A549 (cell line): ENCODE measurements at regions not wholly inside any gene's neighbourhood (a gene's known extent, or its start where the extent isn't known, plus 50 kb on each side); places are given as distances from the start of the nearest gene placed in this dataset.

Experiments used
- ATAC-seq, 2 experiments: fragments of 200-7000 bp in 1 of 2; fragments of >200 bp in 1 of 2; cut with Nextera tagmentation in 1 of 2; cut with Tn5 transposase in 1 of 2; 3 replicates each; pipeline versions ENCODE4 v1.8.0 to v1.9.1; 2018 to 2020; ENCODE audit warnings: mild to moderate bottlenecking in 1 of 2, moderate library complexity in 1 of 2
- CTCF ChIA-PET: fragments of 300-600 bp; sonication (Branson Sonifier 250); formaldehyde crosslinking; extraction: SDS; loops from one replicate; lab custom pipeline; 2021; ENCODE audit warnings: antibody characterized with exemption, inconsistent platforms; lab: Yijun Ruan, JAX
- POLR2A ChIA-PET: fragments of 350-600 bp; formaldehyde crosslinking; extraction: SDS; loops from one replicate; lab custom pipeline; 2021; ENCODE audit warnings: antibody characterized with exemption, inconsistent platforms; lab: Yijun Ruan, JAX
- DNase-seq, 2 experiments: peaks; one replicate each; pipeline versions ENCODE4 v3.0.0 to v3.0.0-alpha.2; 2011 to 2016; ENCODE audit warnings: low read depth in 1 of 2, low spot score in 1 of 2
- FAIRE-seq: peaks from 2 replicates; lab custom pipeline; 2011; peaks lifted over from hg19 to GRCh38; lab: Jason Lieb, UNC
- H3K27ac ChIP-seq, 2 experiments: fragments of >200 bp; sonication (Bioruptor Twin); formaldehyde crosslinking; 3 replicates each; pipeline ENCODE4 v1.5.1; 2016 to 2017
- H3K4me1 ChIP-seq: fragments of >200 bp; sonication (Bioruptor Twin); formaldehyde crosslinking; 3 replicates; pipeline ENCODE4 v1.6.1; 2016
- H3K4me2 ChIP-seq: fragments of >200 bp; sonication (Bioruptor Twin); formaldehyde crosslinking; 3 replicates; pipeline ENCODE4 v1.6.1; 2016
- H3K4me3 ChIP-seq: fragments of >200 bp; sonication (Bioruptor Twin); formaldehyde crosslinking; 3 replicates; pipeline ENCODE4 v1.5.1; 2016
- H3K9me3 ChIP-seq: fragments of >200 bp; sonication (Bioruptor Twin); formaldehyde crosslinking; 3 replicates; pipeline ENCODE4 v1.6.1; 2016
- BCL3 ChIP-seq: fragments of >200 bp; sonication (Bioruptor Twin); formaldehyde crosslinking; IDR thresholded peaks from 3 replicates; pipeline ENCODE4 v1.6.1; 2016
- CBX8 ChIP-seq: fragments of 200-600 bp; sonication (generic); IDR thresholded peaks from 2 replicates; pipeline ENCODE4 v1.6.1; 2016
- E2F6 ChIP-seq: IDR thresholded peaks from 2 replicates; pipeline ENCODE4 v1.6.1; 2012; ENCODE audit warnings: low read depth, borderline replicate concordance
- EHF ChIP-seq: fragments of 250-450 bp; sonication (Bioruptor Pico); IDR thresholded peaks from 2 replicates; pipeline ENCODE4 v1.5.0; 2020; ENCODE audit warnings: mild to moderate bottlenecking
- FOSB ChIP-seq: fragments of 250-450 bp; sonication (Bioruptor Pico); IDR thresholded peaks from 2 replicates; pipeline ENCODE4 v1.5.0; 2020; ENCODE audit warnings: mild to moderate bottlenecking, moderate library complexity
- FOSL2 ChIP-seq, 2 experiments: fragments of 450-650 bp in 1 of 2; fragments of >200 bp in 1 of 2; sonication (Bioruptor Twin) in 1 of 2; formaldehyde crosslinking; IDR thresholded peaks; 2 replicates each; pipeline versions ENCODE4 v1.5.0 to v1.6.1; 2016 to 2020; ENCODE audit warnings: mild to moderate bottlenecking in 1 of 2, moderate library complexity in 1 of 2
- HDAC2 ChIP-seq: fragments of 200-600 bp; sonication (generic); IDR thresholded peaks from 2 replicates; pipeline ENCODE4 v1.6.1; 2016
- HMGXB4 ChIP-seq: fragments of 250-450 bp; sonication (Bioruptor Pico); IDR thresholded peaks from 2 replicates; pipeline ENCODE4 v1.5.0; 2021; ENCODE audit warnings: mild to moderate bottlenecking, moderate library complexity, borderline replicate concordance
- HOXB13 ChIP-seq: fragments of 250-450 bp; sonication (Bioruptor Pico); IDR thresholded peaks from 2 replicates; pipeline ENCODE4 v1.5.0; 2020; ENCODE audit warnings: low read depth, mild to moderate bottlenecking, moderate library complexity
- JUN ChIP-seq, 2 experiments: fragments of >200 bp; sonication (Bioruptor Twin); formaldehyde crosslinking; IDR thresholded peaks; 2 replicates in 1 of 2; 3 replicates in 1 of 2; pipeline ENCODE4 v1.6.1; 2016 to 2017
- KDM1A ChIP-seq: fragments of 200-600 bp; sonication (generic); IDR thresholded peaks from 2 replicates; pipeline ENCODE4 v1.6.1; 2016; ENCODE audit warnings: low read depth, mild to moderate bottlenecking
- KDM5A ChIP-seq: fragments of 200-600 bp; sonication (generic); IDR thresholded peaks from 2 replicates; pipeline ENCODE4 v1.6.1; 2016; ENCODE audit warnings: antibody characterized with exemption, mild to moderate bottlenecking
- MAZ ChIP-seq: fragments of 150-350 bp; IDR thresholded peaks from 2 replicates; pipeline ENCODE4 v1.6.1; 2014; ENCODE audit warnings: antibody characterized with exemption, low read depth, low read length, borderline replicate concordance
- NFE2L2 ChIP-seq: fragments of 150-350 bp; conservative IDR thresholded peaks from 2 replicates; pipeline ENCODE4 v1.6.1; 2014; ENCODE audit warnings: low read length
- NPAS2 ChIP-seq: fragments of 250-450 bp; sonication (Bioruptor Pico); IDR thresholded peaks from 2 replicates; pipeline ENCODE4 v1.8.0; 2022; ENCODE audit warnings: mild to moderate bottlenecking, moderate library complexity, borderline replicate concordance
- NR3C1 ChIP-seq: fragments of >200 bp; sonication (Bioruptor Twin); formaldehyde crosslinking; IDR thresholded peaks from 3 replicates; pipeline ENCODE4 v1.6.1; 2017
- POLR2A ChIP-seq: IDR thresholded peaks from 2 replicates; pipeline ENCODE4 v1.6.1; 2012; ENCODE audit warnings: mild to moderate bottlenecking, low read length
- POLR2AphosphoS2 ChIP-seq: conservative IDR thresholded peaks from 2 replicates; pipeline ENCODE4 v1.6.1; 2012; ENCODE audit warnings: low read length, improper control_type of control experiment, inconsistent platforms
- RAD21 ChIP-seq, 2 experiments: fragments of >200 bp in 1 of 2; sonication (Bioruptor Twin) in 1 of 2; formaldehyde crosslinking in 1 of 2; IDR thresholded peaks in 1 of 2; conservative IDR thresholded peaks in 1 of 2; 2 replicates in 1 of 2; 3 replicates in 1 of 2; pipeline ENCODE4 v1.6.1; 2012 to 2018; ENCODE audit warnings: inconsistent platforms in 1 of 2
- SMC3 ChIP-seq: fragments of >200 bp; sonication (Bioruptor Twin); formaldehyde crosslinking; IDR thresholded peaks from 3 replicates; pipeline ENCODE4 v1.6.1; 2018; ENCODE audit warnings: inconsistent platforms
- SREBF2 ChIP-seq: fragments of 450-650 bp; IDR thresholded peaks from 2 replicates; pipeline ENCODE4 v1.6.1; 2014; ENCODE audit warnings: mild to moderate bottlenecking, moderate library complexity
- TFCP2L1 ChIP-seq: fragments of 250-450 bp; sonication (Bioruptor Pico); IDR thresholded peaks from 2 replicates; pipeline ENCODE4 v1.5.0; 2021; ENCODE audit warnings: mild to moderate bottlenecking
- TP53 ChIP-seq: fragments of 250-450 bp; sonication (Bioruptor Pico); IDR thresholded peaks from 2 replicates; pipeline ENCODE4 v1.5.0; 2021; ENCODE audit warnings: mild to moderate bottlenecking, moderate library complexity
- ZC3H11A ChIP-seq: fragments of 450-650 bp; IDR thresholded peaks from 2 replicates; pipeline ENCODE4 v1.6.1; 2014; ENCODE audit warnings: antibody characterized with exemption, mild to moderate bottlenecking
- ZFP36 ChIP-seq: fragments of 450-650 bp; IDR thresholded peaks from 2 replicates; pipeline ENCODE4 v1.6.1; 2014; ENCODE audit warnings: borderline replicate concordance; ENCODE audit not compliant: partially characterized antibody
- ZSCAN20 ChIP-seq: fragments of 250-450 bp; sonication (Bioruptor Pico); IDR thresholded peaks from 2 replicates; pipeline ENCODE4 v1.8.0; 2022; ENCODE audit warnings: mild to moderate bottlenecking, moderate library complexity
- WGBS: methylation state at CpG from one replicate; pipeline ENCODE4 v1.1.6; 2017; ENCODE audit errors: missing lambda C conversion rate; 5-methylcytosine and 5-hydroxymethylcytosine counted together
- TF ChIP-seq, protein P1 (sequence below): fragments of >200 bp; sonication (Bioruptor Twin); formaldehyde crosslinking; IDR thresholded peaks from 2 replicates; pipeline ENCODE4 v1.6.1; 2016
- TF ChIP-seq, protein P2 (sequence below): IDR thresholded peaks from 2 replicates; pipeline ENCODE4 v1.6.1; 2012

DNA sequence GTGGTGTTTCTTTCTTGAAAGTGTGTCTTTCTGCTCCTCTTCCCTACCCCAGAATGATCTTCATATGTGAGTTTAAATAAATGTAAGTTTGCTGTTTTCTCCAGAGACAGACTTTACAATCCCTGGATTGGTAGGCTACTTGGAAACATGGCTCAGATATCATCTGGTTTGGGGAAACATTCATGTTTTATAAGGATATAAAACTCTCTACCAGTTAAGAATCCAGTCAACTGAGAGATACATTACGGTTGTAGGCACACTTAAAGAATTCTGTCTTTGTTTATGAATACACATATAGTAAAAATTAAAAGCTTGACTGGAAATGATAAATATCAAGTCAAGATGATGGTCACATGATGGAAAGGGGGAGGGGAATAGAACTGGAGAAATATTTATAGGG lies 739.3 kb downstream of the SLC4A3 start:
- POLR2A ChIA-PET = no interaction called here
- CTCF ChIA-PET = no interaction called here
- no peak for FAIRE-seq

GRCh38 chr2:220370764-220371163 lies 743.3 kb downstream of the SLC4A3 start:
- Histone ChIP-seq H3K27ac (no peak overlapping the region), H3K4me2 (no peak overlapping the region), H3K9me3 (no peaks in the 10 kb centered on the region), H3K4me1 (no peaks in the 10 kb centered on the region), H3K4me3 (no peak overlapping the region)
- ChIA-PET POLR2A (no interaction called here), CTCF (no interaction called here)
- no peak for DNase-seq
- ATAC-seq = no peak
- no peak for TF ChIP-seq KDM1A
- TF ChIP-seq, protein P1, sequence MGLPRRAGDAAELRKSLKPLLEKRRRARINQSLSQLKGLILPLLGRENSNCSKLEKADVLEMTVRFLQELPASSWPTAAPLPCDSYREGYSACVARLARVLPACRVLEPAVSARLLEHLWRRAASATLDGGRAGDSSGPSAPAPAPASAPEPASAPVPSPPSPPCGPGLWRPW = no peak
- TF ChIP-seq NPAS2 (CRISPR knock-in tag) = no peak
- TF ChIP-seq TP53 (CRISPR knock-in tag) = no peak
- TF ChIP-seq SREBF2 = no peak
- no peak for TF ChIP-seq FOSB (CRISPR knock-in tag)
- no peak for TF ChIP-seq E2F6
- TF ChIP-seq RAD21 (conservative IDR thresholded peaks at IDR 0.05 in 1 of 2, IDR thresholded peaks at IDR 0.05 in 1 of 2) = no peak
- TF ChIP-seq POLR2A = no peak
- no peak for TF ChIP-seq ZFP36
- TF ChIP-seq CBX8 = no peak
- TF ChIP-seq POLR2AphosphoS2 = no peak
- TF ChIP-seq ZSCAN20 = no peak
- no peak for FAIRE-seq

More for the DNA sequence above, 739.3 kb downstream of the SLC4A3 start:
- DNase-seq (no peak), ATAC-seq (no peak)
- no peaks in the 10 kb centered on the region for H3K9me3 ChIP-seq
- H3K4me3 ChIP-seq = no peak overlapping the region
- WGBS = 72% methylated on average over 1 of the region's 1 CpG
- H3K27ac ChIP-seq = no peak overlapping the region
- H3K4me2 ChIP-seq = no peak overlapping the region
- TF ChIP-seq HOXB13 (CRISPR knock-in tag) (no peak), NFE2L2 (no peak), MAZ (no peak), JUN (IDR thresholded peaks at IDR 0.05) (no peak), TFCP2L1 (CRISPR knock-in tag) (no peak)
- TF ChIP-seq, protein P2, sequence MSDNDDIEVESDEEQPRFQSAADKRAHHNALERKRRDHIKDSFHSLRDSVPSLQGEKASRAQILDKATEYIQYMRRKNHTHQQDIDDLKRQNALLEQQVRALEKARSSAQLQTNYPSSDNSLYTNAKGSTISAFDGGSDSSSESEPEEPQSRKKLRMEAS = no peak
- H3K4me1 ChIP-seq = no peaks in the 10 kb centered on the region

- Histone ChIP-seq H3K4me1 (no peaks in the 10 kb centered on the region), H3K4me3 (no peak overlapping the region), H3K27ac (no peak overlapping the region), H3K4me2 (no peak overlapping the region), H3K9me3 (no peaks in the 10 kb centered on the region)
- ATAC-seq (no peak), DNase-seq (no peak), FAIRE-seq (no peak)
- POLR2A ChIA-PET = no interaction called here
- TF ChIP-seq KDM5A (no peak), HDAC2 (no peak), KDM1A (no peak), BCL3 (no peak), FOSL2 (IDR thresholded peaks at IDR 0.05) (no peak), FOSL2 (CRISPR knock-in tag; IDR thresholded peaks at IDR 0.05) (no peak), TP53 (CRISPR knock-in tag) (no peak), HOXB13 (CRISPR knock-in tag) (no peak), ZC3H11A (no peak), ZSCAN20 (no peak), EHF (CRISPR knock-in tag) (no peak), NR3C1 (no peak), HMGXB4 (CRISPR knock-in tag) (no peak), SMC3 (no peak), FOSB (CRISPR knock-in tag) (no peak)
- TF ChIP-seq, protein P1 = no peak
- CTCF ChIA-PET = no interaction called here
- 43% methylated on average over 2 of the region's 2 CpGs for WGBS
These were observed 743.8 kb downstream of the SLC4A3 start for GRCh38 chr2:220371211-220371610.
